Neural cell (in vitro differentiated cells): ENCODE measurements at regions not wholly inside any gene's neighbourhood (a gene's known extent, or its start where the extent isn't known, plus 50 kb on each side); places are given as distances from the start of the nearest gene placed in this dataset.

Experiments
- H2AFZ ChIP-seq: fragments of 200-600, 300-800 bp; sonication (generic), shearing (Covaris generic); 2 replicates; pipeline ENCODE4 v1.6.0; 2014; ENCODE audit warnings: low read depth, mild to moderate bottlenecking, antibody characterized with exemption, low read length, moderate library complexity
- H3F3A ChIP-seq: fragments of 200-600 bp; shearing (Covaris generic); 2 replicates; pipeline ENCODE4 v1.6.1; 2016; ENCODE audit warnings: mild to moderate bottlenecking, moderate library complexity, mixed read lengths, antibody characterized with exemption, low read length; ENCODE audit not compliant: insufficient read depth, poor library complexity, severe bottlenecking
- H3K27ac ChIP-seq: fragments of 200-600, 300-800 bp; sonication (generic), shearing (Covaris generic); 2 replicates; pipeline ENCODE4 v1.5.1; 2014; ENCODE audit warnings: mild to moderate bottlenecking, low read length, moderate library complexity
- H3K27me3 ChIP-seq: fragments of 300-800, 200-600 bp; sonication (generic), shearing (Covaris generic); 2 replicates; pipeline ENCODE4 v1.6.0; 2014; ENCODE audit warnings: mild to moderate bottlenecking, low read depth, low read length, moderate library complexity; ENCODE audit not compliant: insufficient read depth
- H3K36me3 ChIP-seq: fragments of 300-800, 200-600 bp; sonication (generic), shearing (Covaris generic); 2 replicates; pipeline ENCODE4 v1.5.1; 2014; ENCODE audit warnings: mild to moderate bottlenecking, antibody characterized with exemption, low read length, moderate library complexity; ENCODE audit not compliant: insufficient read depth
- H3K4me2 ChIP-seq: fragments of 300-800, 200-600 bp; sonication (generic), shearing (Covaris generic); 2 replicates; pipeline ENCODE4 v1.6.0; 2014; ENCODE audit warnings: mild to moderate bottlenecking, low read length
- H3K4me3 ChIP-seq: fragments of 300-800, 200-600 bp; sonication (generic), shearing (Covaris generic); 2 replicates; pipeline ENCODE4 v1.5.1; 2014; ENCODE audit warnings: mild to moderate bottlenecking, low read length, moderate library complexity
- H3K79me2 ChIP-seq: fragments of 200-600 bp; shearing (Covaris generic); replicated peaks from 2 replicates; pipeline ENCODE4 v1.6.0; 2014; ENCODE audit warnings: mild to moderate bottlenecking, low read length, moderate library complexity; ENCODE audit not compliant: insufficient read depth
- H3K9ac ChIP-seq: fragments of 300-800, 200-600 bp; sonication (generic), shearing (Covaris generic); 2 replicates; pipeline ENCODE4 v1.6.1; 2016; ENCODE audit warnings: mild to moderate bottlenecking, low read length, mixed read lengths
- H3K9me2 ChIP-seq: fragments of 200-600 bp; shearing (Covaris generic); 2 replicates; pipeline ENCODE4 v1.6.1; 2016; ENCODE audit warnings: mild to moderate bottlenecking, low read length, mixed read lengths; ENCODE audit not compliant: insufficient read depth
- H3K9me3 ChIP-seq: fragments of 200-600, 300-800 bp; sonication (generic), shearing (Covaris generic); 2 replicates; pipeline ENCODE4 v1.6.1; 2016; ENCODE audit warnings: mild to moderate bottlenecking, mixed run types, low read length, moderate library complexity, mixed read lengths
- H4K20me1 ChIP-seq: fragments of 200-600 bp; shearing (Covaris generic); 2 replicates; pipeline ENCODE4 v1.6.1; 2016; ENCODE audit warnings: mild to moderate bottlenecking, mixed run types; ENCODE audit not compliant: insufficient read depth
- EP300 ChIP-seq: fragments of 450-650 bp; conservative IDR thresholded peaks from 2 replicates; pipeline ENCODE4 v1.6.1; 2014; ENCODE audit warnings: antibody characterized with exemption, mild to moderate bottlenecking, moderate library complexity; ENCODE audit not compliant: poor library complexity, severe bottlenecking
- EZH2 ChIP-seq: fragments of 200-600, 300-800 bp; shearing (Covaris generic), sonication (generic); IDR thresholded peaks from 2 replicates; pipeline ENCODE4 v1.6.1; 2014; ENCODE audit warnings: antibody characterized with exemption, low read length, borderline replicate concordance, mild to moderate bottlenecking; ENCODE audit not compliant: insufficient read depth, poor library complexity, severe bottlenecking
- MXI1 ChIP-seq: fragments of 450-650 bp; conservative IDR thresholded peaks from 2 replicates; pipeline ENCODE4 v1.6.1; 2014; ENCODE audit warnings: antibody characterized with exemption, mild to moderate bottlenecking; ENCODE audit not compliant: poor library complexity, severe bottlenecking
- POLR2AphosphoS5 ChIP-seq: IDR thresholded peaks from 2 replicates; pipeline ENCODE4 v1.6.1; 2012
- RAD21 ChIP-seq: fragments of 450-650 bp; conservative IDR thresholded peaks from 2 replicates; pipeline ENCODE4 v1.6.1; 2014; ENCODE audit warnings: antibody characterized with exemption, mild to moderate bottlenecking, moderate library complexity
- SMC3 ChIP-seq: fragments of 450-650 bp; conservative IDR thresholded peaks from 2 replicates; pipeline ENCODE4 v1.6.1; 2014; ENCODE audit warnings: antibody characterized with exemption, mild to moderate bottlenecking, moderate library complexity; ENCODE audit not compliant: poor library complexity
- TAF1 ChIP-seq: IDR thresholded peaks from 2 replicates; pipeline ENCODE4 v1.6.1; 2012; ENCODE audit warnings: low read depth
- TF ChIP-seq, protein P1 (sequence below): IDR thresholded peaks from 2 replicates; pipeline ENCODE4 v1.6.1; 2012; ENCODE audit warnings: borderline replicate concordance
- TF ChIP-seq, protein P2 (sequence below): fragments of 450-650 bp; IDR thresholded peaks from 2 replicates; pipeline ENCODE4 v1.5.1; 2014; ENCODE audit warnings: antibody characterized with exemption, mild to moderate bottlenecking, moderate library complexity; ENCODE audit not compliant: poor library complexity, severe bottlenecking

DNA sequence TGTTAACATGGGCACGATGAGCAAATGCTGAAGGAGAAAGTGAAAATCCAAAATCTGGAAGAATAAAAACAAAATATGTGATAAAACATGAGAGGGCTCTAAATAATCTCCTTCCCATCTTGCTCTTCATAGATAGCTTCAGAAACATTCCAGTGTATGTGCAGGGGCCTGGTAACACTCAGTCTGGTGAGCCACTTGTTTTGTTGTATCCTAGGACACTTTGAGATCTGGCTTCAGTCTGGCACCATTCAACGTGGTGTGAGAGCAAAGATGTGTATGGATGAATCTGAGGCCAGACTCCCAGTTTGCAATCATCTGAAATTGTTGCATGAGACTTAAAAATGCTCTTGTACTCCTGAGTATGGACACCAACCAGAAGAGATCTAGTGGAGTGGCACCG lies 337.2 kb upstream of the ZNF385D start:
- Histone ChIP-seq H3K4me3 (no peak overlapping the region), H3F3A (no peaks in the 10 kb centered on the region), H3K9ac (no peak overlapping the region), H3K4me2 (no peak overlapping the region), H2AFZ (no peak overlapping the region), H3K27me3 (no peaks in the 10 kb centered on the region), H3K9me2 (no peaks in the 10 kb centered on the region), H3K27ac (no peak overlapping the region), H4K20me1 (no peaks in the 10 kb centered on the region), H3K36me3 (no peaks in the 10 kb centered on the region), H3K79me2 (no peaks in the 10 kb centered on the region), H3K9me3 (no peaks in the 10 kb centered on the region)
- TF ChIP-seq, protein P1, sequence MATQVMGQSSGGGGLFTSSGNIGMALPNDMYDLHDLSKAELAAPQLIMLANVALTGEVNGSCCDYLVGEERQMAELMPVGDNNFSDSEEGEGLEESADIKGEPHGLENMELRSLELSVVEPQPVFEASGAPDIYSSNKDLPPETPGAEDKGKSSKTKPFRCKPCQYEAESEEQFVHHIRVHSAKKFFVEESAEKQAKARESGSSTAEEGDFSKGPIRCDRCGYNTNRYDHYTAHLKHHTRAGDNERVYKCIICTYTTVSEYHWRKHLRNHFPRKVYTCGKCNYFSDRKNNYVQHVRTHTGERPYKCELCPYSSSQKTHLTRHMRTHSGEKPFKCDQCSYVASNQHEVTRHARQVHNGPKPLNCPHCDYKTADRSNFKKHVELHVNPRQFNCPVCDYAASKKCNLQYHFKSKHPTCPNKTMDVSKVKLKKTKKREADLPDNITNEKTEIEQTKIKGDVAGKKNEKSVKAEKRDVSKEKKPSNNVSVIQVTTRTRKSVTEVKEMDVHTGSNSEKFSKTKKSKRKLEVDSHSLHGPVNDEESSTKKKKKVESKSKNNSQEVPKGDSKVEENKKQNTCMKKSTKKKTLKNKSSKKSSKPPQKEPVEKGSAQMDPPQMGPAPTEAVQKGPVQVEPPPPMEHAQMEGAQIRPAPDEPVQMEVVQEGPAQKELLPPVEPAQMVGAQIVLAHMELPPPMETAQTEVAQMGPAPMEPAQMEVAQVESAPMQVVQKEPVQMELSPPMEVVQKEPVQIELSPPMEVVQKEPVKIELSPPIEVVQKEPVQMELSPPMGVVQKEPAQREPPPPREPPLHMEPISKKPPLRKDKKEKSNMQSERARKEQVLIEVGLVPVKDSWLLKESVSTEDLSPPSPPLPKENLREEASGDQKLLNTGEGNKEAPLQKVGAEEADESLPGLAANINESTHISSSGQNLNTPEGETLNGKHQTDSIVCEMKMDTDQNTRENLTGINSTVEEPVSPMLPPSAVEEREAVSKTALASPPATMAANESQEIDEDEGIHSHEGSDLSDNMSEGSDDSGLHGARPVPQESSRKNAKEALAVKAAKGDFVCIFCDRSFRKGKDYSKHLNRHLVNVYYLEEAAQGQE = no peak
- TF ChIP-seq MXI1 = no peak
- no peak for TF ChIP-seq POLR2AphosphoS5
- no peak for TF ChIP-seq RAD21
- TF ChIP-seq EZH2 = no peak
- no peak for TF ChIP-seq TAF1
- no peak for TF ChIP-seq EP300
- TF ChIP-seq SMC3 = no peak
- TF ChIP-seq, protein P2, sequence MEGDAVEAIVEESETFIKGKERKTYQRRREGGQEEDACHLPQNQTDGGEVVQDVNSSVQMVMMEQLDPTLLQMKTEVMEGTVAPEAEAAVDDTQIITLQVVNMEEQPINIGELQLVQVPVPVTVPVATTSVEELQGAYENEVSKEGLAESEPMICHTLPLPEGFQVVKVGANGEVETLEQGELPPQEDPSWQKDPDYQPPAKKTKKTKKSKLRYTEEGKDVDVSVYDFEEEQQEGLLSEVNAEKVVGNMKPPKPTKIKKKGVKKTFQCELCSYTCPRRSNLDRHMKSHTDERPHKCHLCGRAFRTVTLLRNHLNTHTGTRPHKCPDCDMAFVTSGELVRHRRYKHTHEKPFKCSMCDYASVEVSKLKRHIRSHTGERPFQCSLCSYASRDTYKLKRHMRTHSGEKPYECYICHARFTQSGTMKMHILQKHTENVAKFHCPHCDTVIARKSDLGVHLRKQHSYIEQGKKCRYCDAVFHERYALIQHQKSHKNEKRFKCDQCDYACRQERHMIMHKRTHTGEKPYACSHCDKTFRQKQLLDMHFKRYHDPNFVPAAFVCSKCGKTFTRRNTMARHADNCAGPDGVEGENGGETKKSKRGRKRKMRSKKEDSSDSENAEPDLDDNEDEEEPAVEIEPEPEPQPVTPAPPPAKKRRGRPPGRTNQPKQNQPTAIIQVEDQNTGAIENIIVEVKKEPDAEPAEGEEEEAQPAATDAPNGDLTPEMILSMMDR = no peak

DNA sequence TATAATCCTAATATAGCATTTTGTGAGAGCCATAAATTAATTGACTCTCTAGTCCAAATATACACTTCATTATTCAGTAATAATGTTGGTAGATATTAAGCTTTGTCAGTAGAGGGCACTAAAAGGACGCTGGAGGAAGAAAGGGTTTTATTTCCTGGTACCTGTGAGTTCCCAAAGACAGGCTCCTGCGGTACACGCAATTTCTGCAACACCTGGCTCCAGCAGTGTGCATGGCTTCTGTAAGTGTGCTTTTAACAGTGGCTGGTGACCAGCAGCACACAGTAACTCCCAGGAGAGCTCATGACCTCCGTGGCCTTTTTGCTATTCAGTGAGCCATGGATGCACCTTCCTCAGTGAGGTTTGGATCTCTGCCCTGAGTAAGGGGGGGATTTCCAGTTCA lies 338.3 kb upstream of the ZNF385D start:
- Histone ChIP-seq H3K9me2 (no peaks in the 10 kb centered on the region), H4K20me1 (no peaks in the 10 kb centered on the region), H3K79me2 (no peaks in the 10 kb centered on the region), H2AFZ (no peak overlapping the region), H3K9ac (no peak overlapping the region), H3K4me3 (no peak overlapping the region), H3F3A (no peaks in the 10 kb centered on the region), H3K9me3 (no peaks in the 10 kb centered on the region), H3K4me2 (no peak overlapping the region), H3K36me3 (no peaks in the 10 kb centered on the region), H3K27me3 (no peaks in the 10 kb centered on the region), H3K27ac (no peak overlapping the region)
- peak; percentile 67 for TF ChIP-seq RAD21
- no peak for TF ChIP-seq EZH2
- TF ChIP-seq, protein P2 = peak; percentile 65
- no peak for TF ChIP-seq POLR2AphosphoS5
- no peak for TF ChIP-seq MXI1
- TF ChIP-seq TAF1 = no peak
- TF ChIP-seq SMC3 = peak; percentile 62
- TF ChIP-seq, protein P1 = no peak
- no peak for TF ChIP-seq EP300
